NCI-H2171 (cell line): ENCODE measurements at regions not wholly inside any gene's neighbourhood (a gene's known extent, or its start where the extent isn't known, plus 50 kb on each side); places are given as distances from the start of the nearest gene placed in this dataset.
"Not testable (repeated sequence)": the region's sequence is repeated elsewhere in the genome, so short reads cannot be mapped to it uniquely, and the experiment has no call there.

Experiments
- DNase-seq: peaks from one replicate; lab custom pipeline; 2025; lab: John Stamatoyannopoulos, UW

DNA sequence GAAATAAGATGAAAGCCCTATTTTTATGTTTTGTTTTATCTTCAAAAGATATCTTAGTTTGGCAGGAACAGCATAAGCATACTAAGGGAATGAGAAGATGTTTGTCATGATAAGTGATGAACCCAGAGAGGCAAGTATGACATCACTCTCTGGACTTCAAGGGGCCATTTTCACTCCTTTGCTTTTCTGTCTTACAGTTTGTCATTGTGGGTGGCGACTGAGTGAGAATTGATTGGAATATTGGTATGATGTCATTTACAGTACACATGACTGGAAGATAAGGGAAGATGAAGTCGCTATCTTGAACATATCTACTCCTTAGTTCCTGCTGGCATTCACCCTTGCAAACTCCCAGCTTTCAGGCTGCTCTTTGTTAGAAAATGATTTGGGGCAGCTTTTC is 258.1 kb upstream of the RAB4A start:
- DNase-seq, result no peak

DNA sequence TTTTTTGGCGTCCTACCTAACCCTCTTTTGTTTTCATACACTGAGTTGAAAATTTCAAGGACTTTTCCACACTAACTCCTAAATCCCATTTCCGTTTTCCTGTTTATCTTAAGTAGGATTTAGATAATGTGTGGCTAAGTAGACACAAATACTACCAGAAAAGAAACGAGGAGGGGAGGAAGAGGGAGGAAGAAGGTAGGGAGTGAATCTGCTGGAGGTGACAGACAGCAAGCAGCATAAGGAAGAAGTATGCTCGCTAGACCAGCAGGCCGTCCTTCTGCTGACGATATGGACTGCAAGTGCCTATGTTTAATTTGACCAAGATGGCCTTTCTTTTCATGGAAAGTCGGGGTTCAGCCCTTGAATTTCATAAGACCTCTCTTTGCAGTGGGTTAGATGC is 256.9 kb upstream of the RAB4A start:
- DNase-seq, result no peak

DNA sequence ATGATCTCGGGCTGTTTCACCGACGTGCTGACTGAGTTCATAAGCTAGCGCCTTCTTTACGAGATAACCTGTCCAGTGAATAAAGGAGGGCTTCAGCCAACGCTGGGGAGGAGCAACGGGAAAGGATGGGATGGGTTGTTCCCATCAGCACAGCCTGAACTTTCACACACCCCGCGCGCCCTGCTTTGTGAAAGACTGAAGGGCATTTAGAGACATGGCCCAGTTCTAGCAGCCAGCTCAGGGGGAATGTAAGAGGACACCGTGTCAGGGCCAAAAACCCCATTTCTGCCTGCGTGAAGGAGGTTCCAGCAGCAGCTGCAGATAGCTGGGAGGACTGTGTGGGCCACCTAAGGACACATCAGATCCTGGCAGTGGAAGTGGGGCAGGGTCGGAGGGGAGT is 255.1 kb upstream of the RAB4A start:
- no peak for DNase-seq

DNA sequence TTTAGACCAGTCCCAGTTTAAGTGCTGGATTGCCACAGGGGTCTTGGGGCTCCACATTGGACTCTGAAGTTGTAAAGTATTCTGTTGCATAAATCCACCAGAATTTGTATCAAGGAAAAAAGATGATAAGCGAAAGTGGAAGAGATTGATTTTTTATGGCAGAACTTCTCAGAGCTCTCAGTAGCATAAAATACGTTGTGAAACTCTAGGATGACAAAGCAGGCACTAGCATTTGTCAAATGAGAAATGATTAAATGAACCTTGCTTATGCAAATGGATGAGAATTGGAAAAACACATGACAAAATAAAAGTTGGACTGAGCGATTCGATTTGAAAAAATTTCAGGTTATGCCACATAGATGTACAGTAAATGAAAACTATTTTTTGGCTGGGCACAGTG is 253.8 kb upstream of the RAB4A start:
- no peak for DNase-seq

DNA sequence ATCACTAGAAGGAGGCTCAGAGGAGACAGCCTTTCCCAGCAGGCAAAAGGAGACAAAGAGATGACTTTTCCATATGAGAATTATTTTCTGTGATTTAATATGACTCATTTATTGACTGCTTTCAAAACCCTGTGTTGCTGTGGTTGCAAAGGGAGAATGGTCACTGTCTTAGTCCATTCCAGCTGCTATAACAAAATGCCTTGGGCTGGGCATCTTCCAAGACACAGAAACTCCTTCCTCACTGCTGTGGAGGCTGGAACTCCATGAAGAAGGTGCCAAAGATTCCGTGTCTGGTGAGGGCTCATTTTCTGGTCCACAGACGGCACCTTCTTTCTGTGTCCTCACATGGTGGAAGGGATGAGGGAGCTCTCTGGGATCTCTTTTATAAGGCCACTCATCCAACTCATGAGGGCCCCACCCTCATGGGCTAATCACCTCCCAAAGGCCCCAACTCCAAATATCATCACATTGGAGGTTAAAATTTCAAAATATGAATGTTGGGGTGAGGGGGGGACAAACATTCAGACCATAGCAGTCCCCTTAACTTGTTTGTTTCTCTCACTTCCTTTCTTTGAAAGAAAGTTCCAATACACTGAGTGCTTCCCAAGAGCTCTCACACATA is 252.1 kb upstream of the RAB4A start:
- no peak for DNase-seq

DNA sequence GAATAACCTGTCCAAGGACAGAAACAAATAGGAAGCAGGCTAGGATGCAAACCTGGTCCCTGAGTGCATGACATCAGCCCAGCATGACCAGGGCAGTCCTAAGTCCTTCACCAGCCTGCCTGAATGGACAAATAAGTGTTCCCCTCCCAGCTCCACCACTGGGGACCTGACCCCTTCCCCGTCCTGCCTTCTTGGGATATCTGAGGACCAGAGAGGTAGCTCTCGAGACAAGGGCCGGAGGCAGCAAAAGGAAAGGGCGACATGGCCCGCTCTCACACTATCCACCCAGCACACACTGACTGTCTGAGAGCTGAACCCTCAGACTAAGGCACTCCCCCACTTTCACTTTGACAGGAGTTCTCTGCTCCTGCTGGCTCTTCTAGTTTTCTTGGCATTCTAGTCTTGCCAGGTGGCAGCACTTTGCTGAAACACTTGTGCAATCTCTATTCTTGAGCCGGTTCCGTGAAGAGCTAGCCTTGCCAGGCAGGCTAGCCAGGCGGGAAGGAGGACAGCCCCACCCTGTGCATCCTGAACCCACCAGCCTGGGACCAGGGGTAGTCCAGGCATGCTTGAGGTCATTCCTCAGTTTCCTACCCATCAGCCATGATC is 251.1 kb upstream of the RAB4A start:
- no peak for DNase-seq

DNA sequence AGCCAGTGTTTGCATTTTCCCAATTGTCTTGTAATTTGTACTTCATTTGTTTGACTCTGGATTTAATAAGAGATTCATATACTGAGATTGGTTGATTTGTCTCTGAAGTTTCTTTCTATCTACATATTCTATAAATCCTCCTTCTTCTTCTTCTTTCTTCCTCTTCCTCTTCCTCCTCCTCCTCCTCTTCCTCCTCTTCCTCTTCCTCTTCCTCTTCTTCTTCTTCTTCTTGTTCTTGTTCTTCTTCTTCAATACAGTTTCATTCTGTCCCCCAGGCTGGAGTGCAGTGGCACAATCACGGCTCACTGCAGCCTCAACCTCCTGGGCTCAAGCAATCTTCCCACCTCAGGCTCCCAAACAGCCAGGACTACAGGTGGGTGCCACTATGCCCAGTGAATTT is 249.9 kb upstream of the RAB4A start:
- DNase-seq, result not testable (repeated sequence)

DNA sequence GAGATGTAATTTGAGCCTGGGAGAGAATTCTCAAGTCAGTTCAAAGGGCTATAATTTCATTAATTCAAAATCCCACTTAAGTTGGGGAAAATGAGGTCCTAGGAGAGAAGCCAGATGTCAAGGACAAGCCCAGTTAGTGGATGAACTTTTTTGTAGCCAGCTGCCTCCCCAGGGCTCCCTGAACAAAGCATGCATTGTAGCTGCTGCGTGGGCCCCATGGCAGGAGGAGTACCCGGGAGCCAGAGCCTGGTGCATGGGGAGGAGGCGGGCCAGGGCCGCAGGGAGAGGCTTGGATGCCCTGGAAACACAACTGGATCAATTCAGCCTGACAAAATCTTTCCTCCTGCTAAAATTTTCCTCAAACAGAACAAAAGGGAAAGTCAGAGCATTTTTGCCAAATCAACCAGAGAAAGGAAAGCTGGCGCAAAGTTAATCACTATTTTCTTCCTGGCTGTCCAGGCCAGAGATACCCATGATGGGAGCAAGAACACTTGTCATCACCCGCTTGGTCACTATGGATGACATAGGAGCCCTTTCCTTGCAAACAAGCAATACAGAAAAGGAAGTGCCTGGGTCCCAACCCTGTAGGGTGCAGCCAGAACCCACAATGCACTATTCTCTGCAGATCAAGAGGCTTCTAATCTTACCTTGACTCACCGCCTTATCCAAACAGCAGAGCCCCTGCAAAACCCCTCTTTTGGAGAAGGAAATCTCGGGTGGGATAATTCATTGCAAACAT is 248.1 kb upstream of the RAB4A start:
- no peak for DNase-seq

DNA sequence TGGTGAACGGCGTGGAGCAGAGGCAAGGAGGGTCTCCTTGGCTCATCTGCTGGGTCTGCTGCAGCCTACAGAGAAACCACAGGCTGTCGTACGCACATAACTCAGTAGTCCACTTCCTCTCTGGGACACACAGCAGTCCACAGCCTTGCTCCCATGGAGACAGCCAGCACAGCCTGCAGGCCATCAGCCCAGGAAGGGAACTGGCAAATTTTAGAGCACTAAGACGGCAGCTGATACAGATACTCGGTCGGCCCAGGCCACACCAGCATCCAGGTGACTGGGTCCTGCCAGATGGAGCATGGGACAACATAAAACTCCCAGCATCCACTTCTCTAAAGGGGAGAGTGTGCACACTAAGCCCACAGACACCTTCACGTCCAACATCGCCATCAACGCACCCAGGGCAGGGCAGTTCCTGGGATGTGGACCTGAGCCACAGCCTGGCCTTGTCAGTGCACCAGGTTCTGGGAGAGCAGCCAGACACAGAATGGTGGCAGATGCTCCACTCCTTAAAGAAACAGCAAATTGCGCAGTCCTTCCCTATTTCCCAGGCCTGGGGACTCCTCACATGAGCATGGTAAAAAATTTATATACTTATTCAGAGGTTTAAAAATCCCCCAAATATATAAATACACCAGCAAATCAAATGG is 247.1 kb upstream of the RAB4A start:
- no peak for DNase-seq

DNA sequence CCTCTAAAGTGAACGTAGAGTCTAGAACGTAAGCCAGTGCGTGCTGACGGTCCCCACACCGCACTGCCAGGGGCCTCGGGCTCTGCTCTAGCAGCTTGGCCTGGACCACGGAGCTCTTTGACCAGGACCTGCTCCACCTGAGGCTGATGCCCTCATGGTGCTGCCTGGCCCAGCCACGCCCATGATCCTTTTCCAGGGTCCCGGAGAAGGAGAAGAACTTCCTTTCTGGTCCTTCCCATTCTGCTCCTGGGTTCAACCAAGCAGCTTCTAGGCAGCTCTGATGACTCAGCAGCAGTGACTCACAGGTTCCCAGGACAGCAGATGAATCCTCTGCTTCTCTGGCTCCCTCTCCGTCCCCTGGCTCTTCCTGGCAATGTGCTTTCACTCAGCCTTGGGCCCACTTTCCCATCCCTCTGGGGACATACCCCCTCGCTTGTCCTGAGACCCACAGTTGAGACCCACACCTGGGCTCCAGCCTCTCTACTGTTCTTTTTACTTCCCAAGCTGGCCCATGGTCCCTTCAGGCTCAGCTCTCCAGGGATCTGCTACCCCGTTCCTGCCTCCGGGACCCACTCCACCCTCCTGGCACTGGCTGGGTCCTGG is 246.3 kb upstream of the RAB4A start:
- DNase-seq, result no peak

DNA sequence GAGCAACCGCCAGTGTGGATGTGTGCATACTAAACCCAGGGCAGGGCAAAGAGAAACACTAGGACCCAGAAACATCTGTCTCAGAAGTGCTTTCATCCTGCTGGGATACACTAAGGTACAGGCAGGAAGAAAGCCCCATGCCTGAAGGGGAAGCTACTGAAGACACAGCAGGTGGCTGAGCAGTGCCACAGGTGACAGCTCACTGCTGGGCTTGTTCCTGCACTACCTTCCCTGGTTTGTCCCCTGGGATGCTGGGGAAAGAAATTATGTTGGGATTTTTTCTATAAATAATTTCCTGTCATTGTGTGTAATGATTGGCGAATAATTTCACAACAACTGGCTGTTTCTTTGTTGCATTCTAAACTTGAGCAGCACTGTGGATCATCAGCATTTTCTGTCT is 245.3 kb upstream of the RAB4A start:
- peak; percentile 63 for DNase-seq

DNA sequence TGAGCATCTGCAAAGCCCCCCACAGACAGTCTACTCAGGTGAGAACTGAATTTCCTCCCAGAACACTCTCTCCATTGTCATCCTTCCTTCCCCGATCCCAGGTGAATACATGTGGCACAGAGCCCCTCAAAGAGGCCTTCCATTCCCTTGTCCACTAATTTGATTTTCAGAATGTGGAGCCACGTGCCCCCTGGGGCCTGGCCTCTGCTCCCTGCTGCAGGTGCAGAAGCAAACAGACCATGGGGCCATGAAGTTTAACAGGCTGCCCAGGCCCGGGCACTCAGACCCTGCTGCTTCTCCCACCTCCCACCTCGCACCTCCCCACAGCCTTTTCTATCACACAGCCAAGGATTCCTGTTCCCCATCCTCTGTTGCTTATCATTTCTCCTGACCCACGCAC is 243.8 kb upstream of the RAB4A start:
- DNase-seq, result no peak

DNA sequence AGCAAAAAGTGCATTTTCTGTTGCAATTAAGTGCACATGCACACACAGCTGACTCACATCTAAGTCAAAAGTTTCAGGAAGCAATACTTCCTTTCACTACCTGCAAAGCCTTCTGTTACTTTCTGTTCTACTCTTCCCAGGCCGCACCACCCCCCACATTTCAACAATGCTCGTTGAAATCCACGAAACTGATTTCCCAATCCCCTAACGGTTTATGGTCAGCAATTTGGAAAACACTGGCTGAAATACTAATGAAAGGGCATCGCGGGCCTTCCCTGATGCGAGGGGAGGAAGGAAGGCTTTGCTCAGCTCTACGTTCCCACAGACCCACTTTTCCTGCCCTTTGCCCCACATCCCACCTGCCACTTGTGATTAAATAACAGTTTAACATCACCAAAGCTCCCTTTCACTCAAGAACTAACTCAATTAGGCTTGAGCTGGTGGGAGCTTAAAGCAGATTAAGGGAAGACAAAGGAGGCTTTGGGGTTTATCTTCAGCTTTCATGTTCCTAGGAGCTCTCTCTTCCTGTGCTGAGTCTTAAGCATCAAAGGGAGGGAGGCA is 243.2 kb upstream of the RAB4A start:
- DNase-seq, result no peak

DNA sequence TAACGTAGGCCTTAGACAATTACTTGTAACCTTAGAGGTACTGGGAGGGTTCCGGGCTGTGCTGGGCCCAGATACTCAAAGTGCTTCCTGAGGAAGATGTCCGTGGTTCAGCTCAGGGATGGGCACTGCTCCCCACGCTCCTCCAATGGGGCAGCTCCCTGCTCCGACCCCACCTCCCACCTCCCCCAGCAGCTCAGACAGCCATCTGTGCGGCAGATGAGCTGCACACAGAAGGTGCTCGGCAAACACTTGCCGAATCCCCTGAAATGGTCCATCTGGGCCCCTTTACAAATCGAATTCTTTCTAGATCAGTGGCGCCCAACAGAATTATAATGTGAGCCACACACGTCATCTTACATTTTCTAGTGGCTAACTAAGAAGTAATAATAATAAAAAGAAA is 242.4 kb upstream of the RAB4A start:
- peak; percentile 90 for DNase-seq

DNA sequence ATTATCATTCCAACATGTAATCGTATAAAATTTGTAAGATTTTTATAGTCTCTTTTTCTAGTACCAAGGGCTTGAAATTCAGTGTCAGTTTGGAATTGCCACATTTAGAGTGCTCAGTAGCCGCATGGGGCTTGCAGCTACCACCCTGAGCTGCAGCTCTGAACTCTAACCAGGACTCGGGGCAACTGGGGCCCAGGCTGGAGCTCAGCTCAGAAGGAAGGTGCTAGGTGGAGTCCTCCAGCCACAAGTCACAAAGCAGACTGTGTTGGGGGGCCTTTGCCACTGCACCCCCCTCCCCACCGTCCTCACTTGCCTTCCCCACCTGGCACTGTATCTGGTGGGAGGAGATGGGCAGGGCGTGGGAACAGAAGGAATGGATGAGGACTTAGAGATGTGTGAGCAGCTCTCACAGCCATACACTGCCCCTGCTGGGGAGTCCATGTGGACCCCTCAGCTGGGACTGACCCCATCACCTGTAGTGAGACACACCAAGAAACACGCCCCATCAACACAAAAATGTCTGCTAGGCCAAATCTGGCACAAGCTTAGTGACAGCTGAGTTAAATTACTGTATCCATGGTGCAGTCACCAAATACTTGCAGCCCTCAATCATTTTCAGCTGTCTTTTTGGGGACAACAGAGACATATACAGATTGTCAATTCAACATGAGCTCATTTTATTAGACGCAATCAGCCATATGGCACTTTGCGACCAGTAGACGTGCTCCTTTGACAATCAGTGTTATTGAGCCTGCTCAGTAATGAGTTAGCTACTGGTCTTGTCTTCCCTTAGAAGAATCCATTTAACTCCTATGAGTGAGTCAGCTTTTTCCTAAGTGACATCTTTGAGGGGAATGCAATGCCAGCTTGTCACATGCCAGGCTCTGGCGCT is 241.7 kb upstream of the RAB4A start:
- DNase-seq, result peak; percentile 75

DNA sequence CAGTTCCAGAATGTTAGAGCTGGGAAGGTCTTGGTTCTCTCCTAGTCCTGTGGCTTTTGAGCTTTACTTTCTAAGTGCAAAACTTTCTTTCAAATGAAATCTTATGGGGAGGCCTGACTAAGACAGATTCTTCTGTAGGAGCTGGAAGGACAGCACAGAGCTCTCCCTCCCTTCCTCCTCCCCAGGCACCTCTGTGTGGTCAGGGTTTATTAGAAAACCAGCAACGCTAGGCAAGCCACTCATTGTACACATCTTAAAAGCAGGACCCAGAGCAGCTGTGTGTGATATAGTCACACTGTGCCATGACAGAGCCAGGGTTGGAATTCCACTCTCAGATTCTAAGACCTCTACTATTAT is 241.1 kb upstream of the RAB4A start:
- no peak for DNase-seq

DNA sequence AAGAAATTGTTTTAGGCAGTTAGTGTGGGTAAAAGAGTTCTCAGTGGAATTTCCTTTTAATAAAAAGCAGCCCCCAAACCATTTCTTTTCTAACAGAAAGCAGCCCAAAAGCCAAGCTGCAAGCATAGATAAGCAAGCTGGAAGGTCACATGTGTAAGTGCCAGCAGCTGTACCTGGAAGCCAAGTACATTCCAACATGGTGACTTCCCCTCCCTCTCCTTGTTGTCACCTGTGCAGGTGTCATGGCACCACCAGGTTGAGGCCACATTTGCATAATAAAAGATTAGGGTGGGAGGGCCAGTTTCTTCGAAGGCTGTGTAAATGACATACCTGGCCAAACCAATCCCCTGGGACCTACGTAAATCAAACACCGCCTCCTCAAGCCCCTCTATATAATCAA is 240.3 kb upstream of the RAB4A start:
- no peak for DNase-seq

DNA sequence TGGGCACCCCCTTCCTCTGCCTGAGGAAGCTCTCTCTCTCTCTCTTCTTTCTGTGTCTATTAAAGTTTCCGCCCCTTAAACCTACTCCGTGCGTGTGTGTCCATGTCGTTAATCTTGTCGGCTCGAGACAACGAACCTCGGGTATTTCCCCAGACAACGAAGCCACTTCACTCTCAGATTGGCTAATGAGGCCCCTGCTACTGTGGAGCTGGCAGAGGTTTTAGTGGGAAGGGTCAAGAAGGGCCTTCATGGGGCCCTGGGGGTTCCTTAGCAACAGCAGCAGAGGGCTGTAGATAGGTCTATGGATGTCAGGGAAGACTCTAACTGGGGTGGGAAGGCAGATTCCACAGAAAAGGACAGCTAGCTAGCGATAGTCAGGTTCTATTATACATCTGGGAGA is 239.8 kb upstream of the RAB4A start:
- DNase-seq, result no peak

DNA sequence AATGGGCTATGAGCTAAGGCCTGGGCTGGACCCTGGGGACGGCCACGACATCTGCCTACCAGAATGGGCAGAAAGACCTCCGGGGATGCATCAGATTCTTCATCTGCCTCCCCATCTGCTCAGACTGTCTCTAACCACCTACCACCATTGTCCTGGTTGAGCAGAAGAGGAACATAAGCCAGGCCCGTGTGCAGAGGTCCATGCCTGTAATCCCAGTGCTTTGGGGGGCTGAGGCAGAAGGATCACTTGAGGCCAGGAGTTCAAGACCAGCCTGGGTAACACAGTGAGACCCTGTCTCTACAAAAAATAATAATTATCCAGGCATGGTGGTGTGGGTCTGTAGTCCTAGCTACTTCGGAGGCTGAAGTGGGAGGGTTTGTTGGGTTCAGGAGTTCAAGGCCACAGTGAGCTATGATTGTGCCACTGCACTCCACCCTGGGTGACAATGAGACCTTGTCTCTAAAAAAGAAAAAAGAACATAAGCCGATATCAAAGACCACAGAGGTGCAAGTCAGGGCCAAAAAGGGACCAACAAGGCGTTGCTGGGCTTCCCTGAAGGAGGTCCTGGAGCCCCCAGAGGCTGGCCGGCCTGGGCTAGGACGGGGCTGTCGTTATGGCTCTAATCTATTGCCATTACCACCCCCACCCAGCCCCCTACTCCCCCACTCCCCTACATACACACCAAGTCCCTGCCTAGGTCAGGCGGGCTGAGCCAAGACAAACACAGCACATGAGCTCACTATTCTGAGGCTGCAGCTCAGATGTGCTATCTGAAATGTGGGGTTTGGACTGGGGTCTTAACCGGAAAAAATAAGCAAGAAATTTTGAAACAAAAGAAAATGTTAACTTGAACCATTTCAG is 239.2 kb upstream of the RAB4A start:
- no peak for DNase-seq

DNA sequence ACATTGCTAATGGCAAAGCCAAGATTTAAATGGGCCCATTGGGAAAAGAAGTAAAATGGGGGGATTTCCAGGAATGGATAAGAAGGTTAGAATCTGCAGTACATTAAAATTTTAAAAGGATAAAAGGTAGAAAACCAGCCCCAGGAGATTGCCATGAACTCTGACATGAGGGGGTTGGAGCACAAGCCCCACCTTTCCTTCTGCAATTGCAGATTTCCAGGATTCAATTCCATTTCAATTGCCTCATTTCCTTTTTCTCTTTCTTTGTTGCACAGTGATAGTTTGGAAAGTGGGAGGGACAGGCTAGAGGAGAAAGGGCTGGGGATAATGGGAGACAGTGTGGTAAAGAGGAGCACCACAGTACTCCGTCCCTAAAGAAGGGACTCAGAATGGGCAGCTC is 238.5 kb upstream of the RAB4A start:
- no peak for DNase-seq

DNA sequence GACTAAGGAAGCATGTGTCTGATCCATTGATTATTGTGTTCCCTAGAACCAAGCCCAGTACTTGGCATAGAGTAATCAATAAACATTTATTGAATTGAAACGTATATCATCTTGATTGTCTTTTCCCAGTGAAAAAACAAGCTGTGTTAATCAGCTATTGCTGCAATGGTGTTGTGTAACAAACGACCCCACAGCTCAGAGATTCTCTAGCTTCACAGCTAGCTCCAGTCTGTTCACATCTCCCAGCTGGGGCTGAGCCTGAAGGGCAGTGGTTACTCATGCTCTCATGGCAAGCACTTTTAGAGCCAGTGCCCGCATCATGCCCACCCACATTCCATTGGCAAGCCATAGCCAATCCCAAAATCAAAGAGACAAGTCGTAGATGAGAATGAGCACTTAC is 237.4 kb upstream of the RAB4A start:
- DNase-seq, result no peak
